ENCODE measurements at regions not wholly inside any gene's neighbourhood (a gene's known extent, or its start where the extent isn't known, plus 50 kb on each side); places are given as distances from the start of the nearest gene placed in this dataset.

DNA sequence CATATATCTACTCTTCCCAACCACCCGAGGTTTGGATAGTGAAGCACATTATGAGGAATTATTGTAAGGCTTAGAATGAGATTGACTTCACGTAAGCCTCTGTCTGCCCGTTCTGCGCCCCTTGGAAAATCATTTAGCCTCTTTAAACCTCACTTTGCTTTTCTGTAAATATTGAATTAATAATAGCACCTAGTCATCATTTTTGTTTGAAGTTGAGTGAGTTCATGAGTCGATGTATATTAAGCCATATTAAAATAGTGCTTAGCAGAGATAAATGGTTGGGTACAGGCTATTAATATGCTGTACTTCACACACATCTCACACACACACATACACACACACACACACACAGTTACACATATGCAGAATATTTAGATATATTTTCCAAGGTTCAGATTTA, 344.8 kb upstream of the EYS start:
- TF ChIP-seq POLR2A (IDR thresholded peaks at IDR 0.05; ENCODE audit: low read depth, low read length) (no peak), POLR2AphosphoS5 (IDR thresholded peaks at IDR 0.05; ENCODE audit: insufficient read depth, low read depth, low read length) (no peak), MYC (IDR thresholded peaks at IDR 0.05; ENCODE audit: low read depth, low read length) (no peak)
- TF ChIP-seq, protein P1, sequence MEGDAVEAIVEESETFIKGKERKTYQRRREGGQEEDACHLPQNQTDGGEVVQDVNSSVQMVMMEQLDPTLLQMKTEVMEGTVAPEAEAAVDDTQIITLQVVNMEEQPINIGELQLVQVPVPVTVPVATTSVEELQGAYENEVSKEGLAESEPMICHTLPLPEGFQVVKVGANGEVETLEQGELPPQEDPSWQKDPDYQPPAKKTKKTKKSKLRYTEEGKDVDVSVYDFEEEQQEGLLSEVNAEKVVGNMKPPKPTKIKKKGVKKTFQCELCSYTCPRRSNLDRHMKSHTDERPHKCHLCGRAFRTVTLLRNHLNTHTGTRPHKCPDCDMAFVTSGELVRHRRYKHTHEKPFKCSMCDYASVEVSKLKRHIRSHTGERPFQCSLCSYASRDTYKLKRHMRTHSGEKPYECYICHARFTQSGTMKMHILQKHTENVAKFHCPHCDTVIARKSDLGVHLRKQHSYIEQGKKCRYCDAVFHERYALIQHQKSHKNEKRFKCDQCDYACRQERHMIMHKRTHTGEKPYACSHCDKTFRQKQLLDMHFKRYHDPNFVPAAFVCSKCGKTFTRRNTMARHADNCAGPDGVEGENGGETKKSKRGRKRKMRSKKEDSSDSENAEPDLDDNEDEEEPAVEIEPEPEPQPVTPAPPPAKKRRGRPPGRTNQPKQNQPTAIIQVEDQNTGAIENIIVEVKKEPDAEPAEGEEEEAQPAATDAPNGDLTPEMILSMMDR (IDR thresholded peaks at IDR 0.05; ENCODE audit: extremely low read depth in 1 of 2, insufficient read depth in 1 of 2, low read depth in 1 of 2, low read length in 2 of 2), result no peak

Measured in endothelial cell of umbilical vein (primary cell).